ENCODE measurements at regions not wholly inside any gene's neighbourhood (a gene's known extent, or its start where the extent isn't known, plus 50 kb on each side); places are given as distances from the start of the nearest gene placed in this dataset.
A peak's percentile ranks its signal among the peaks of the same experiment; 100 is the strongest.

DNA sequence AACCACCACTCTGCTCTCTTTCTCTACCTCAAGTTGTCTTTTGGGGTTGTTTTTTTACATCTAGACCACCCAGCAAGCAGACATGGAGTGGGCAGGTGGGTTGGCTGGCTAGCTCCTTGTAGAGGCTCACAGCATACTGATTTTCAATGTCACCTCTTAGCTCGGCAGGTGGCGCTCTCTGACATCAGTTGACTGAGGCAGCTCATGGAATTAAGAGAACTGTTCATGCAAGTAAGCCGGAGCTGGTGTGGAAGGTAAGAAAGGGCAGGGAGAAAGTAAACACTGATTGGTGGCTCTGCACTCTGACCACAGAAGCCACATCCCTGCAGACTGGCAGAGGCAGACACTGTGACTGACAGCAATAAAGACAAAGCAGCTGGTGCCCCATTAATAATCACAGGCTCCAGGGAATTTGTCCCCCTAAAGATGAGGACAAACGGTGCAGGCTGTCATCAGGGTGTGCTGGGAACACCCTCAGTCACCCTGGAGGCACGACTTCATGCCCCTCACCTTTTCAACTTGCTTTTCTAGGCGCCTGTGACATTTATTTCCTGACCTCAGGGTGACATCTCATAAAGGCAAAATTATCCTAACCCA is 226.8 kb downstream of the LMX1A start:
- no peaks in the 10 kb centered on the region for H3K9me3 Mint-ChIP-seq
- peak; percentile 93 for DNase-seq (ENCODE audit: low spot score)
- no peak overlapping the region for H3K4me2 ChIP-seq
- no peaks in the 10 kb centered on the region for H4K20me1 ChIP-seq (ENCODE audit: low read depth)
- no peak overlapping the region for H3K27ac Mint-ChIP-seq
- H3K4me3 Mint-ChIP-seq = no peak overlapping the region
- H3K4me3 ChIP-seq = no peak overlapping the region
- peaks cover 4% of the 10 kb centered on the region for H3K4me1 Mint-ChIP-seq
- no peak overlapping the region for H3K27ac ChIP-seq
- peaks cover 5% of the 10 kb centered on the region for H3K4me1 ChIP-seq
- H3F3A ChIP-seq (ENCODE audit: low read depth) = no peaks in the 10 kb centered on the region
- TF ChIP-seq, protein P1, sequence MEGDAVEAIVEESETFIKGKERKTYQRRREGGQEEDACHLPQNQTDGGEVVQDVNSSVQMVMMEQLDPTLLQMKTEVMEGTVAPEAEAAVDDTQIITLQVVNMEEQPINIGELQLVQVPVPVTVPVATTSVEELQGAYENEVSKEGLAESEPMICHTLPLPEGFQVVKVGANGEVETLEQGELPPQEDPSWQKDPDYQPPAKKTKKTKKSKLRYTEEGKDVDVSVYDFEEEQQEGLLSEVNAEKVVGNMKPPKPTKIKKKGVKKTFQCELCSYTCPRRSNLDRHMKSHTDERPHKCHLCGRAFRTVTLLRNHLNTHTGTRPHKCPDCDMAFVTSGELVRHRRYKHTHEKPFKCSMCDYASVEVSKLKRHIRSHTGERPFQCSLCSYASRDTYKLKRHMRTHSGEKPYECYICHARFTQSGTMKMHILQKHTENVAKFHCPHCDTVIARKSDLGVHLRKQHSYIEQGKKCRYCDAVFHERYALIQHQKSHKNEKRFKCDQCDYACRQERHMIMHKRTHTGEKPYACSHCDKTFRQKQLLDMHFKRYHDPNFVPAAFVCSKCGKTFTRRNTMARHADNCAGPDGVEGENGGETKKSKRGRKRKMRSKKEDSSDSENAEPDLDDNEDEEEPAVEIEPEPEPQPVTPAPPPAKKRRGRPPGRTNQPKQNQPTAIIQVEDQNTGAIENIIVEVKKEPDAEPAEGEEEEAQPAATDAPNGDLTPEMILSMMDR (IDR thresholded peaks at IDR 0.05) = peak; percentile 81
- no peak for TF ChIP-seq EZH2phosphoT487 (IDR thresholded peaks at IDR 0.05)
- no peak overlapping the region for H3K9ac ChIP-seq
- H2AFZ ChIP-seq (replicated peaks) = no peak overlapping the region
- peaks cover 76% of the 10 kb centered on the region for H3K27me3 ChIP-seq
- H3K27me3 Mint-ChIP-seq (ENCODE audit: insufficient read depth, low read depth) = peaks cover 6% of the 10 kb centered on the region
- no peaks in the 10 kb centered on the region for H3K9me3 ChIP-seq (ENCODE audit: low read depth)
- no peaks in the 10 kb centered on the region for H3K36me3 ChIP-seq
- H3K79me2 ChIP-seq (ENCODE audit: low read depth) = no peaks in the 10 kb centered on the region
- no peaks in the 10 kb centered on the region for H3K36me3 Mint-ChIP-seq

DNA sequence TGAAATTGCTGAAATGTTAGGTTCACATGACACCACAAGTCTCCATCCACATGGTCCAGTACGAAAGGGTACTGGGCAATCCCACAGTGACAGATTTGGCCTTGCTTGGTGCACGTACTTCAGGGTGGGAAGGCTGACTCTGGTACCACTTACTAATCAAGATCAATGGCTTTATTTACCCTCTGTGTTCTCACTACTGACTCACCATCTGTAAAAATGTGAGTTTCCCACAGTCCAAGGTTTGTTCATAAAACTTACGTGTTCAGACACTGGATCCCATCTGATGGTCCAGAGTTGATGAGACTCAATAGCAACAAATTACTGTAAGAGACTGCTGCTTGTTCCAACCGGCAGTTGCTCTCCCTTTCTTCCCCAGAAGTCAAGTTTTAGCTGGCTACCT is 231.7 kb downstream of the LMX1A start:
- no peaks in the 10 kb centered on the region for H3K9me3 Mint-ChIP-seq
- peaks cover 13% of the 10 kb centered on the region for H3K4me1 Mint-ChIP-seq
- peaks cover 10% of the 10 kb centered on the region for H3K27me3 Mint-ChIP-seq (ENCODE audit: insufficient read depth, low read depth)

DNA sequence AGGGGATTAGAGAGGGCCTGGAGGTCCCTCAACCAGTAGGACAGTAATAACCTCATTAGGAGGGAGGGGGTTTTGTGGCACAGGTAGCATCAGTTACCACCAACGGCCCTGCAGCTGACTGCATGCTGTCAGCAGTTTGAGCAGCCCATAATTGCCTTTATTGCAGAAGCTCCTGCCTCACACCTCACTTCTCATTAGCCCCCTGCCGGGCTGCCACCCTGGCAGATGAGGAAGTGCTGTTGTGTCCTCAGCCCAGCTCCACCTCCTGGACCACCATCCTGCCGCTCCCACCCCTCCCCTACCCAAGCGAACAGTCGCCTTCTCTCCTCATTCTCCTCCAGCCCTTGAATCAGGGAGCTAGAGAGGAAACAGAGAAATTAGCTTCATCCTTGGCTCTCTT is 237.4 kb downstream of the LMX1A start:
- Mint-ChIP-seq H3K9me3 (no peaks in the 10 kb centered on the region), H3K4me1 (peaks cover 22% of the 10 kb centered on the region), H3K36me3 (no peaks in the 10 kb centered on the region), H3K4me3 (no peak overlapping the region), H3K27me3 (ENCODE audit: insufficient read depth, low read depth) (peaks cover 28% of the 10 kb centered on the region), H3K27ac (no peak overlapping the region)
- peaks cover 27% of the 10 kb centered on the region for H3K4me1 ChIP-seq
- no peak overlapping the region for H2AFZ ChIP-seq (replicated peaks)
- no peak overlapping the region for H3K4me2 ChIP-seq
- H4K20me1 ChIP-seq (ENCODE audit: low read depth) = no peaks in the 10 kb centered on the region
- H3K4me3 ChIP-seq = no peak overlapping the region
- DNase-seq (ENCODE audit: low spot score) = no peak
- TF ChIP-seq, protein P1 (IDR thresholded peaks at IDR 0.05) = no peak
- no peak for TF ChIP-seq EZH2phosphoT487 (IDR thresholded peaks at IDR 0.05)
- no peak for TF ChIP-seq EZH2 (IDR thresholded peaks at IDR 0.05)
- no peaks in the 10 kb centered on the region for H3K79me2 ChIP-seq (ENCODE audit: low read depth)
- no peak overlapping the region for H3K9ac ChIP-seq
- peaks cover 8% of the 10 kb centered on the region for H3F3A ChIP-seq (ENCODE audit: low read depth)
- no peak overlapping the region for H3K27ac ChIP-seq
- H3K36me3 ChIP-seq = no peaks in the 10 kb centered on the region
- peaks cover 92% of the 10 kb centered on the region for H3K27me3 ChIP-seq
- no peaks in the 10 kb centered on the region for H3K9me3 ChIP-seq (ENCODE audit: low read depth)

More for the DNA sequence above, 231.7 kb downstream of the LMX1A start:
- no peak overlapping the region for H2AFZ ChIP-seq (replicated peaks)
- no peaks in the 10 kb centered on the region for H4K20me1 ChIP-seq (ENCODE audit: low read depth)
- H3K27ac ChIP-seq = no peak overlapping the region
- TF ChIP-seq EZH2 (IDR thresholded peaks at IDR 0.05) (no peak), EZH2phosphoT487 (IDR thresholded peaks at IDR 0.05) (no peak)
- TF ChIP-seq, protein P1 (IDR thresholded peaks at IDR 0.05) = no peak
- no peaks in the 10 kb centered on the region for H3K9me3 ChIP-seq (ENCODE audit: low read depth)
- H3K9ac ChIP-seq = no peak overlapping the region
- Mint-ChIP-seq H3K27ac (no peak overlapping the region), H3K36me3 (no peaks in the 10 kb centered on the region), H3K4me3 (no peak overlapping the region)
- H3K4me3 ChIP-seq = no peak overlapping the region
- H3K27me3 ChIP-seq = peaks cover 84% of the 10 kb centered on the region
- H3F3A ChIP-seq (ENCODE audit: low read depth) = peaks cover 8% of the 10 kb centered on the region
- H3K79me2 ChIP-seq (ENCODE audit: low read depth) = no peaks in the 10 kb centered on the region
- DNase-seq (ENCODE audit: low spot score) = no peak
- H3K36me3 ChIP-seq = no peaks in the 10 kb centered on the region
- H3K4me1 ChIP-seq = peaks cover 17% of the 10 kb centered on the region
- H3K4me2 ChIP-seq = no peak overlapping the region
